IMR-90 (cell line): ENCODE measurements at regions not wholly inside any gene's neighbourhood (a gene's known extent, or its start where the extent isn't known, plus 50 kb on each side); places are given as distances from the start of the nearest gene placed in this dataset.
"Not testable (repeated sequence)": the region's sequence is repeated elsewhere in the genome, so short reads cannot be mapped to it uniquely, and the experiment has no call there.

Experiments used
- BHLHE40 ChIP-seq: fragments of 150-350 bp; IDR thresholded peaks from 2 replicates; pipeline ENCODE4 v1.6.1; 2016; ENCODE audit warnings: mild to moderate bottlenecking, low read depth, low read length
- CEBPB ChIP-seq: IDR thresholded peaks from 2 replicates; pipeline ENCODE4 v1.6.1; 2012; ENCODE audit warnings: low read depth, low read length, improper control_type of control experiment
- CTCF ChIP-seq: conservative IDR thresholded peaks from 2 replicates; pipeline ENCODE4 v1.5.1; 2012; ENCODE audit warnings: mild to moderate bottlenecking, low read depth, low read length, improper control_type of control experiment
- ELK1 ChIP-seq: fragments of 150-350 bp; IDR thresholded peaks from 2 replicates; pipeline ENCODE4 v1.6.1; 2016; ENCODE audit warnings: low read depth, mild to moderate bottlenecking, low read length, moderate library complexity, borderline replicate concordance
- FOS ChIP-seq: fragments of 150-350 bp; IDR thresholded peaks from 2 replicates; pipeline ENCODE4 v1.6.1; 2016; ENCODE audit warnings: low read depth, low read length
- MAZ ChIP-seq: IDR thresholded peaks from 2 replicates; pipeline ENCODE4 v1.6.1; 2012; ENCODE audit warnings: low read depth, mild to moderate bottlenecking, low read length, improper control_type of control experiment, moderate library complexity, borderline replicate concordance
- POLR2A ChIP-seq: IDR thresholded peaks from 2 replicates; pipeline ENCODE4 v1.6.1; 2012; ENCODE audit warnings: mild to moderate bottlenecking, low read depth, low read length
- RAD21 ChIP-seq: IDR thresholded peaks from 2 replicates; pipeline ENCODE4 v1.6.1; 2012; ENCODE audit warnings: low read length, improper control_type of control experiment
- RFX5 ChIP-seq: IDR thresholded peaks from 2 replicates; pipeline ENCODE4 v1.8.0; 2012; ENCODE audit warnings: low read depth, mild to moderate bottlenecking, low read length, moderate library complexity
- SMC3 ChIP-seq: fragments of 150-350 bp; IDR thresholded peaks from 2 replicates; pipeline ENCODE4 v1.6.1; 2016; ENCODE audit warnings: low read depth, mild to moderate bottlenecking, antibody characterized with exemption, low read length, moderate library complexity

- not testable (repeated sequence) for TF ChIP-seq CTCF, CEBPB, POLR2A, SMC3, BHLHE40, FOS, ELK1, RAD21, MAZ, RFX5
Measured at GRCh38 chr2:192682511-192682910, 487.8 kb upstream of the TMEFF2 start.
